PC-9 (cell line): ENCODE measurements at regions not wholly inside any gene's neighbourhood (a gene's known extent, or its start where the extent isn't known, plus 50 kb on each side); places are given as distances from the start of the nearest gene placed in this dataset.

Experiments used
- EZH2 ChIP-seq: fragments of 200-600 bp; sonication (generic); IDR thresholded peaks from 2 replicates; pipeline ENCODE4 v1.8.0; 2017; ENCODE audit warnings: antibody characterized with exemption, low read depth
- TF ChIP-seq, protein P1 (sequence below): fragments of 200-600 bp; sonication (generic); conservative IDR thresholded peaks from 2 replicates; pipeline ENCODE4 v1.6.1; 2017; ENCODE audit warnings: mixed run types, antibody characterized with exemption, mild to moderate bottlenecking, moderate library complexity

DNA sequence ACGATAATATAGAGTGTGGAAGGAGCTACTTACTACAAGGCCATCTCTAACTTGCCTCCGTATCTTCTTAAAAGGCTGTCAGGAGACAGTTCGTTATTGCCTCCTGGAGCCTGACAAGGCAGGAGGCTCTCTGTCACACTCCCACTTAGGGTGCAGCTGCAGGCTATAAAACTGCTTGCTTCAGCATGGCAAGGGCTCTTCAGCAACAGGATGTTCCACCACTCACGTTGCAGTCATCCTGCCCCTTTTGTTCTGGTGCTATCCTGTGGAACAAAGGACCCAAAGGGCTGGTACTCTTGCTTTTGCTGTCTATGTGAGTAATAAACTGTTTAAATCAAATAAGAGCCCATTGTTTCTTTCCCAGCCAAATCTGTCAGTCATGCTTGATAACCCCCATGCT, 508.9 kb downstream of the NTRK2 start:
- TF ChIP-seq, protein P1, sequence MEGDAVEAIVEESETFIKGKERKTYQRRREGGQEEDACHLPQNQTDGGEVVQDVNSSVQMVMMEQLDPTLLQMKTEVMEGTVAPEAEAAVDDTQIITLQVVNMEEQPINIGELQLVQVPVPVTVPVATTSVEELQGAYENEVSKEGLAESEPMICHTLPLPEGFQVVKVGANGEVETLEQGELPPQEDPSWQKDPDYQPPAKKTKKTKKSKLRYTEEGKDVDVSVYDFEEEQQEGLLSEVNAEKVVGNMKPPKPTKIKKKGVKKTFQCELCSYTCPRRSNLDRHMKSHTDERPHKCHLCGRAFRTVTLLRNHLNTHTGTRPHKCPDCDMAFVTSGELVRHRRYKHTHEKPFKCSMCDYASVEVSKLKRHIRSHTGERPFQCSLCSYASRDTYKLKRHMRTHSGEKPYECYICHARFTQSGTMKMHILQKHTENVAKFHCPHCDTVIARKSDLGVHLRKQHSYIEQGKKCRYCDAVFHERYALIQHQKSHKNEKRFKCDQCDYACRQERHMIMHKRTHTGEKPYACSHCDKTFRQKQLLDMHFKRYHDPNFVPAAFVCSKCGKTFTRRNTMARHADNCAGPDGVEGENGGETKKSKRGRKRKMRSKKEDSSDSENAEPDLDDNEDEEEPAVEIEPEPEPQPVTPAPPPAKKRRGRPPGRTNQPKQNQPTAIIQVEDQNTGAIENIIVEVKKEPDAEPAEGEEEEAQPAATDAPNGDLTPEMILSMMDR, result no peak
- TF ChIP-seq EZH2, result no peak
